ENCODE measurements at regions not wholly inside any gene's neighbourhood (a gene's known extent, or its start where the extent isn't known, plus 50 kb on each side); places are given as distances from the start of the nearest gene placed in this dataset.

DNA sequence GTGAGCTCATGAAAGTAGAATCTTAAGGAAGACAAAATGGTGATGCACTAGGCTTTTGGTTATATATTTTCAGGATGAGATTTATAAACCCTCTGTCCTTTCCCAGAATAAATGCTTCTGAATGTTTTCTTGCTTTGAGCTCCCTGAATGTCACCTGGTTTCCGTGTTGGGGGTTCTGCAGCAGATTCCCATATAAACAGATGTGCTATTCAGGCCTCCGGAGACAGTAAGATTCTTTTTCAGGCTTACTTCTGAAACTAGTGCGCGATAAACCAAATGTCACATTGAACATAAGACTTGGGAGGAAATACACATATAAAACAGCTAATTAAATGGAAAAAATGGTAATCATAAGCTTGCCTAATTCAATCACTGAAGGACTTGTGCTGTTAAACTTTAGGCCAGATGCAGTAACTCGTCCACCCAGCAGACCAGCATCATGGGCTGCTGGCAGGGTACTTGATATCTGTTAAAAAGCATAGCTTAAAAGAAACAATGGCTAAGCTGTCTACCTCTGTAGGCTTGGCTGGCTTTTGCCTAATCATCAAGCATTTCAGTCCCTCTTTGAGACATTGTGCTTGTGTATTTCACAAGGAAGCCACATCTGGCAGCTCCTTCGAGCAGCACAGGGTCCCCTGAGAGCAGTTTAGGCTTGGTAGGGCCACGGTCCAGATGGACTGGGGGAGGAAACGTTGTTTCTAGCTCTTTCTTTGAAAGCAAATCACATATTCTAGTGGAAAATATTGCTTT, 281.2 kb upstream of the KIAA1217 start:
- TF ChIP-seq, protein P1, sequence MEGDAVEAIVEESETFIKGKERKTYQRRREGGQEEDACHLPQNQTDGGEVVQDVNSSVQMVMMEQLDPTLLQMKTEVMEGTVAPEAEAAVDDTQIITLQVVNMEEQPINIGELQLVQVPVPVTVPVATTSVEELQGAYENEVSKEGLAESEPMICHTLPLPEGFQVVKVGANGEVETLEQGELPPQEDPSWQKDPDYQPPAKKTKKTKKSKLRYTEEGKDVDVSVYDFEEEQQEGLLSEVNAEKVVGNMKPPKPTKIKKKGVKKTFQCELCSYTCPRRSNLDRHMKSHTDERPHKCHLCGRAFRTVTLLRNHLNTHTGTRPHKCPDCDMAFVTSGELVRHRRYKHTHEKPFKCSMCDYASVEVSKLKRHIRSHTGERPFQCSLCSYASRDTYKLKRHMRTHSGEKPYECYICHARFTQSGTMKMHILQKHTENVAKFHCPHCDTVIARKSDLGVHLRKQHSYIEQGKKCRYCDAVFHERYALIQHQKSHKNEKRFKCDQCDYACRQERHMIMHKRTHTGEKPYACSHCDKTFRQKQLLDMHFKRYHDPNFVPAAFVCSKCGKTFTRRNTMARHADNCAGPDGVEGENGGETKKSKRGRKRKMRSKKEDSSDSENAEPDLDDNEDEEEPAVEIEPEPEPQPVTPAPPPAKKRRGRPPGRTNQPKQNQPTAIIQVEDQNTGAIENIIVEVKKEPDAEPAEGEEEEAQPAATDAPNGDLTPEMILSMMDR (IDR thresholded peaks at IDR 0.05): no peak
- TF ChIP-seq POLR2A (IDR thresholded peaks at IDR 0.05) (no peak), POLR2AphosphoS5 (IDR thresholded peaks at IDR 0.05) (no peak)
